A673 (cell line): ENCODE measurements at regions not wholly inside any gene's neighbourhood (a gene's known extent, or its start where the extent isn't known, plus 50 kb on each side); places are given as distances from the start of the nearest gene placed in this dataset.

Source experiments
- EZH2 ChIP-seq: fragments of 200-600 bp; sonication (generic); IDR thresholded peaks from 2 replicates; pipeline ENCODE4 v1.6.1; 2017; ENCODE audit warnings: borderline replicate concordance, low read depth, mild to moderate bottlenecking, mixed read lengths, antibody characterized with exemption, low read length; ENCODE audit not compliant: poor library complexity, severe bottlenecking
- TF ChIP-seq, protein P1 (sequence below): fragments of 300-800, 200-600 bp; sonication (generic); conservative IDR thresholded peaks from 2 replicates; pipeline ENCODE4 v1.5.1; 2017; ENCODE audit warnings: low read depth, mild to moderate bottlenecking, antibody characterized with exemption, low read length, moderate library complexity, mixed read lengths

DNA sequence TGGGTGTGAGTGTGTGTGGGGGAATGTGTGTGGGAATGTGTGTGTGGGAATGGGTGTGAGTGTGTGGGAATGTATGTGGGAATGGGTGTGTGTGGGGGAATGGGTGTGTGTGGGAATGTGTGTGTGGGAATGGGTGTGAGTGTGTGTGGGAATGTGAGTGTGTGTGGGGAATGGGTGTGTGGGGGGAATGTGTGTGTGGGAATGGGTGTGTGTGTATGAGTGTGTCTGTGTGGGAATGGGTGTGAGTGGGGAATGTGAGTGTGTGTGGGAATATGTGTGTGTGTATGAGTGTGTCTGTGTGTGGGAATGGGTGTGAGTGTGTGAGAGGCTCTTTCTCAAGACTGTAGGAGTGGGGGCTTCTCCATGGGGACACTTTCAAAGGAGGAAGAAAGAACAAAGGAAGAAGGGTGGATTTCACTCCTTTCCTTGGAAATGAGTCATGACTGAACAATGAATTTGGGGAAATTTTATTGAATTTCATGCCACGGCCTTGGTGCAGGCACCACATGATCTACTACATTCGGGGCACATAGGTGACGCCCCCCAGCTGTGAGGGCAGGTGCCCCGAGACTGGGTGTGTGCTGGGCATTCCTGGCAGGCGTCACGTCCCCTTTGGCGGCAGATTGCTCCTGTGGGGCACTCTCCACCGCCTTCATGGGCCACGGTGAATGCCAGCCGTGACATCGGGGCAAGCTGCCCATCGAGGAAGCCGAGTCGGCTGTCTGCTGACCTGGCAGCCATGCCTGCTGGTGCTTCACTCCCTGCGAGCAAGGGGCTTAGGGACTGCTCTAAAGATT lies 88.8 kb upstream of the INSIG1 start:
- TF ChIP-seq, protein P1, sequence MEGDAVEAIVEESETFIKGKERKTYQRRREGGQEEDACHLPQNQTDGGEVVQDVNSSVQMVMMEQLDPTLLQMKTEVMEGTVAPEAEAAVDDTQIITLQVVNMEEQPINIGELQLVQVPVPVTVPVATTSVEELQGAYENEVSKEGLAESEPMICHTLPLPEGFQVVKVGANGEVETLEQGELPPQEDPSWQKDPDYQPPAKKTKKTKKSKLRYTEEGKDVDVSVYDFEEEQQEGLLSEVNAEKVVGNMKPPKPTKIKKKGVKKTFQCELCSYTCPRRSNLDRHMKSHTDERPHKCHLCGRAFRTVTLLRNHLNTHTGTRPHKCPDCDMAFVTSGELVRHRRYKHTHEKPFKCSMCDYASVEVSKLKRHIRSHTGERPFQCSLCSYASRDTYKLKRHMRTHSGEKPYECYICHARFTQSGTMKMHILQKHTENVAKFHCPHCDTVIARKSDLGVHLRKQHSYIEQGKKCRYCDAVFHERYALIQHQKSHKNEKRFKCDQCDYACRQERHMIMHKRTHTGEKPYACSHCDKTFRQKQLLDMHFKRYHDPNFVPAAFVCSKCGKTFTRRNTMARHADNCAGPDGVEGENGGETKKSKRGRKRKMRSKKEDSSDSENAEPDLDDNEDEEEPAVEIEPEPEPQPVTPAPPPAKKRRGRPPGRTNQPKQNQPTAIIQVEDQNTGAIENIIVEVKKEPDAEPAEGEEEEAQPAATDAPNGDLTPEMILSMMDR: no peak
- no peak for TF ChIP-seq EZH2
